Activated T-helper 1 cell treated with anti-CD3 and anti-CD28 coated beads, Interleukin-2, amount 50 U/mL, for 16 hours (primary cell): ENCODE measurements at regions not wholly inside any gene's neighbourhood (a gene's known extent, or its start where the extent isn't known, plus 50 kb on each side); places are given as distances from the start of the nearest gene placed in this dataset.

Source experiments
- DNase-seq, 2 donors: peaks; one replicate each; pipeline ENCODE4 v3.0.0-alpha.2; 2020; ENCODE audit warnings: low read depth in 1 of 2, low spot score in 1 of 2

- no peak for DNase-seq
Observed at GRCh38 chr3:187950671-187951070, 203.3 kb upstream of the LPP start.

- no peak for DNase-seq
Observed at GRCh38 chr3:187951452-187952190, 202.3 kb upstream of the LPP start.

GRCh38 chr3:187952849-187953248 is 201.1 kb upstream of the LPP start:
- no peak for DNase-seq

GRCh38 chr3:187954516-187954872 is 199.5 kb upstream of the LPP start:
- DNase-seq: no peak

GRCh38 chr3:187954873-187955586 is 198.9 kb upstream of the LPP start:
- no peak for DNase-seq

GRCh38 chr3:187955587-187955952 is 198.4 kb upstream of the LPP start:
- no peak for DNase-seq

- no peak for DNase-seq
Observed at GRCh38 chr3:187957165-187957581, 196.8 kb upstream of the LPP start.

- no peak for DNase-seq
Observed at GRCh38 chr3:187957582-187957981, 196.4 kb upstream of the LPP start.

- DNase-seq: peak in 1 of 2 donors; percentile 26
Observed at GRCh38 chr3:187958432-187959003, 195.4 kb upstream of the LPP start.

- no peak for DNase-seq
Observed at GRCh38 chr3:187960820-187961219, 193.1 kb upstream of the LPP start.

GRCh38 chr3:187961366-187961765 is 192.6 kb upstream of the LPP start:
- DNase-seq: no peak

GRCh38 chr3:187963003-187963676 is 190.8 kb upstream of the LPP start:
- DNase-seq: no peak

GRCh38 chr3:187963677-187964385 is 190.1 kb upstream of the LPP start:
- DNase-seq: no peak

GRCh38 chr3:187964760-187965159 is 189.2 kb upstream of the LPP start:
- DNase-seq: no peak

- no peak for DNase-seq
Observed at GRCh38 chr3:187966096-187966495, 187.9 kb upstream of the LPP start.

GRCh38 chr3:187966636-187967406 is 187.1 kb upstream of the LPP start:
- no peak for DNase-seq

- DNase-seq: no peak
Observed at GRCh38 chr3:187967993-187968392, 186.0 kb upstream of the LPP start.

- no peak for DNase-seq
Observed at GRCh38 chr3:187968883-187969580, 184.9 kb upstream of the LPP start.

GRCh38 chr3:187969581-187969950 is 184.4 kb upstream of the LPP start:
- DNase-seq: no peak

- DNase-seq: no peak
Observed at GRCh38 chr3:187970106-187970505, 183.9 kb upstream of the LPP start.
